ENCODE measurements at regions not wholly inside any gene's neighbourhood (a gene's known extent, or its start where the extent isn't known, plus 50 kb on each side); places are given as distances from the start of the nearest gene placed in this dataset.

DNA sequence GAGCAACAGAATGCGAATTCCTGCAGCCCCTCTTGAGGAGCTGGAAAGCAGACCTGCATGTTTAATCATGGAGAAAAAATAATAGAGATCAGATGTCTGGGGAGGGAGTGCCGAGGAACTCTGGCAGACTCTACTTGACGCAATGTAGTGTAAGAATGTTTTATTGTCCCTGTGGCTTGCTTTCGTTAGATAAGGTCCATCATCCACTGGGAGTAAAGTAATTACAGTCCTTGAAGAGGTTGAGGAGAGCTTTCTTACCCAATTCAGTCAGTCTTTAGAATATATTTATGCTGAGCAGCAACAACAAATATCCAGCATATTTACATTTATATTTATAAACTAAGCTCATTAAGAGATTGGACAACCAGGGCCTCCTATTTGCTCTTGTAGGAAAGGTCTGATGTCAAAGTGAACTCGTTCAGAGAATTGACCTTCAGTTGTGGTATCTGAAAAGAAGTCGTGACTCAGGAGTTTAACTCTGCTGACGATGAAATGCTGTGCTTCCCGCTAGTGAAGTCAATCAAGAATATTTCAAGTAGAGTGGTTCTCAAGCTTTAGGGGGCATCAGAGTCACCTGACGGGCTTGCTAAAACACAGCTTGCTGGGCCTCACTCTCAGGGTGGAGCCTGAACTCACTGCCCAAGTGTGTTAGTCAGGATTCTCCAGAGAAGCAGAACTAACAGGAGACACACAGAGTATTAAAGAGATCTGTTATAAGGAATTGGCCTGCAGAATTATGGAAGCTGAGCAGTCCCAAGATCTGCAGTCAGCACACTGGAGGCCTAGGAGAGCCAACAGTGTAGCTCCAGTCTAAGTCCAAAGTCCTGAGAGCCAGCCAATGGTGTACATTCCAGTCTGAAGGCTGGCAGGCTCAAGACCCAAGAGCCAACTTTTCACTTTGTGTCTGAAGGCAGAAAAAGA is 139.3 kb upstream of the LMNTD1 start:
- ChIA-PET POLR2A (ENCODE audit: partially characterized antibody) (no interaction called here), CTCF (ENCODE audit: partially characterized antibody) (no interaction called here)
- Histone ChIP-seq H3K27me3 (ENCODE audit: insufficient read depth, low read length) (no peaks in the 10 kb centered on the region), H3K4me1 (ENCODE audit: insufficient read depth, low read length) (no peaks in the 10 kb centered on the region), H3K4me3 (ENCODE audit: low read length in 2 of 2) (no peak overlapping the region), H3K27ac (ENCODE audit: low read depth, low read length) (no peak overlapping the region), H3K9me3 (ENCODE audit: control insufficient read depth in 1 of 2, low read length in 2 of 2) (no peaks in the 10 kb centered on the region), H3K36me3 (ENCODE audit: insufficient read depth, low read length) (no peaks in the 10 kb centered on the region)
- no peak overlapping the region for H3K27ac Mint-ChIP-seq
- no peaks in the 10 kb centered on the region for H3K4me1 Mint-ChIP-seq
- peaks cover 0 to 7% (median under 1%) of the 10 kb centered on the region in 8 donors for H3K9me3 Mint-ChIP-seq
- no peaks in the 10 kb centered on the region for H3K36me3 Mint-ChIP-seq
- no peak for DNase-seq
- intact Hi-C loops (cut with micrococcal nuclease), result no loop called here
- H3K27me3 Mint-ChIP-seq, result peaks cover 0 to 2% of the 10 kb centered on the region in 2 donors
- no peak overlapping the region for H3K4me3 Mint-ChIP-seq

DNA sequence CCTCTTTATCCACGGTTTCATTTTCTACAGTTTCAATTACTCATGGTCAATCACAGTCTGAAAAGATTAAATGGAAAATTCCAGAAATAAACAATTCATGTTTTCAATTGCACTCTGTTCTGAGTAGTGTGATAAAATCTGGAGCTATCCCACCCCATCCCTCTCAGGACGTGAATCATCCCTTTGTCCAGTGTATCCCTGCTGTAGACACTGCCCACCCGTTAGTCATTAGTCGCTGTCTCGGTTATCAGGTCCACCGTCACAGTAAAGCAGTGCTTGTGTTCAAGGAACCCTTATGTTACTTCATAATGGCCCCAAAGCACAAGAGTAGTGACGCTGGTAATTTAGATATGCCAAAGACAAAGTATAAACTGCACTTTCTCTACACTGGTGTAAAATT is 141.0 kb upstream of the LMNTD1 start:
- Histone ChIP-seq H3K27me3 (ENCODE audit: insufficient read depth, low read length) (no peaks in the 10 kb centered on the region), H3K27ac (ENCODE audit: low read depth, low read length) (no peak overlapping the region), H3K4me1 (ENCODE audit: insufficient read depth, low read length) (no peaks in the 10 kb centered on the region), H3K9me3 (ENCODE audit: control insufficient read depth in 1 of 2, low read length in 2 of 2) (no peaks in the 10 kb centered on the region), H3K4me3 (ENCODE audit: low read length in 2 of 2) (no peak overlapping the region), H3K36me3 (ENCODE audit: insufficient read depth, low read length) (no peaks in the 10 kb centered on the region)
- CTCF ChIA-PET (ENCODE audit: partially characterized antibody), result no interaction called here
- intact Hi-C loops (cut with micrococcal nuclease), result no loop called here
- Mint-ChIP-seq H3K27ac (no peak overlapping the region), H3K4me1 (no peaks in the 10 kb centered on the region), H3K27me3 (peaks cover 0 to 2% of the 10 kb centered on the region in 2 donors), H3K9me3 (peaks cover 0 to 8% (median 0%) of the 10 kb centered on the region in 8 donors), H3K36me3 (no peaks in the 10 kb centered on the region), H3K4me3 (no peak overlapping the region)
- POLR2A ChIA-PET (ENCODE audit: partially characterized antibody), result no interaction called here
- DNase-seq, result no peak

- no peaks in the 10 kb centered on the region for H3K4me1 Mint-ChIP-seq
- H3K4me3 Mint-ChIP-seq, result no peak overlapping the region
- no peak for DNase-seq
- no peaks in the 10 kb centered on the region for H3K27me3 ChIP-seq (ENCODE audit: insufficient read depth, low read length)
- H3K9me3 Mint-ChIP-seq, result peaks cover 0 to 8% (median 0%) of the 10 kb centered on the region in 8 donors
- H3K36me3 ChIP-seq (ENCODE audit: insufficient read depth, low read length), result no peaks in the 10 kb centered on the region
- intact Hi-C loops (cut with micrococcal nuclease), result no loop called here
- no peak overlapping the region for H3K27ac ChIP-seq (ENCODE audit: low read depth, low read length)
- H3K4me1 ChIP-seq (ENCODE audit: insufficient read depth, low read length), result no peaks in the 10 kb centered on the region
- H3K4me3 ChIP-seq (ENCODE audit: low read length in 2 of 2), result no peak overlapping the region
- no peaks in the 10 kb centered on the region for H3K36me3 Mint-ChIP-seq
- no peaks in the 10 kb centered on the region for H3K9me3 ChIP-seq (ENCODE audit: control insufficient read depth in 1 of 2, low read length in 2 of 2)
- H3K27ac Mint-ChIP-seq, result no peak overlapping the region
- H3K27me3 Mint-ChIP-seq, result peaks cover 0 to 2% of the 10 kb centered on the region in 2 donors
- CTCF ChIA-PET (ENCODE audit: partially characterized antibody), result no interaction called here
- POLR2A ChIA-PET (ENCODE audit: partially characterized antibody), result no interaction called here
Measured at GRCh38 chr12:25695574-25695973, 142.5 kb upstream of the LMNTD1 start.

DNA sequence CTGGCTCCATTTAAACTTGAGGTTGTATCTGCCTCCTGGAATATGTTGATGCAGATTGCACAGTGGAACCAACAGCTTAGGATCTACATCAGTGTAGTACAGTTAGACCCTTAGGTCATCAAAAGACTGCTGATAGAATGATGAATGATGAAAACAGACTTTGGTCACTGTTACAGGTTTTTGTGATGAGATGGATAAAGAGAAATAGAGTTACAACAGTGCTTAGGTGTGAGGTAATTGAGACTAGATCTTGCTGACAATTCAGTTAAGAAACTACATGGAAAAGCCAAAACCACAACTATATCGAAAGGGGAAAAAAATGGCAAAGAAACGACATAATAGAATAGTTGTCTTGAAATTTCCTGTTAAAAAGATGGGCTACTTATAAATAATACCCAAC is 145.7 kb upstream of the LMNTD1 start:
- POLR2A ChIA-PET (ENCODE audit: partially characterized antibody), result no interaction called here
- intact Hi-C loops (cut with micrococcal nuclease), result no loop called here
- H3K27me3 ChIP-seq (ENCODE audit: insufficient read depth, low read length), result no peaks in the 10 kb centered on the region

GRCh38 chr12:25699454-25699853 is 146.4 kb upstream of the LMNTD1 start:
- CTCF ChIA-PET (ENCODE audit: partially characterized antibody), result no interaction called here
- Histone ChIP-seq H3K36me3 (ENCODE audit: insufficient read depth, low read length) (no peaks in the 10 kb centered on the region), H3K4me1 (ENCODE audit: insufficient read depth, low read length) (no peaks in the 10 kb centered on the region), H3K27me3 (ENCODE audit: insufficient read depth, low read length) (no peaks in the 10 kb centered on the region), H3K27ac (ENCODE audit: low read depth, low read length) (no peak overlapping the region), H3K4me3 (ENCODE audit: low read length in 2 of 2) (no peak overlapping the region), H3K9me3 (ENCODE audit: control insufficient read depth in 1 of 2, low read length in 2 of 2) (no peaks in the 10 kb centered on the region)
- POLR2A ChIA-PET (ENCODE audit: partially characterized antibody), result no interaction called here
- H3K9me3 Mint-ChIP-seq, result peaks cover 0 to 8% (median 0%) of the 10 kb centered on the region in 8 donors
- H3K36me3 Mint-ChIP-seq, result no peaks in the 10 kb centered on the region
- no peak for DNase-seq
- H3K4me1 Mint-ChIP-seq, result no peaks in the 10 kb centered on the region
- H3K27me3 Mint-ChIP-seq, result peaks cover 0 to under 1% of the 10 kb centered on the region in 2 donors
- H3K27ac Mint-ChIP-seq, result no peak overlapping the region
- intact Hi-C loops (cut with micrococcal nuclease), result no loop called here
- no peak overlapping the region for H3K4me3 Mint-ChIP-seq

More for the DNA sequence above, 145.7 kb upstream of the LMNTD1 start:
- Mint-ChIP-seq H3K9me3 (peaks cover 0 to 8% (median 0%) of the 10 kb centered on the region in 8 donors), H3K36me3 (no peaks in the 10 kb centered on the region), H3K27ac (no peak overlapping the region), H3K4me3 (no peak overlapping the region), H3K4me1 (no peaks in the 10 kb centered on the region), H3K27me3 (peaks cover 0 to 2% of the 10 kb centered on the region in 2 donors)
- Histone ChIP-seq H3K36me3 (ENCODE audit: insufficient read depth, low read length) (no peaks in the 10 kb centered on the region), H3K9me3 (ENCODE audit: control insufficient read depth in 1 of 2, low read length in 2 of 2) (no peaks in the 10 kb centered on the region), H3K27ac (ENCODE audit: low read depth, low read length) (no peak overlapping the region), H3K4me1 (ENCODE audit: insufficient read depth, low read length) (no peaks in the 10 kb centered on the region), H3K4me3 (ENCODE audit: low read length in 2 of 2) (no peak overlapping the region)
- DNase-seq, result no peak
- CTCF ChIA-PET (ENCODE audit: partially characterized antibody), result no interaction called here

GRCh38 chr12:25701290-25701689 is 148.2 kb upstream of the LMNTD1 start:
- CTCF ChIA-PET (ENCODE audit: partially characterized antibody), result no interaction called here

DNA sequence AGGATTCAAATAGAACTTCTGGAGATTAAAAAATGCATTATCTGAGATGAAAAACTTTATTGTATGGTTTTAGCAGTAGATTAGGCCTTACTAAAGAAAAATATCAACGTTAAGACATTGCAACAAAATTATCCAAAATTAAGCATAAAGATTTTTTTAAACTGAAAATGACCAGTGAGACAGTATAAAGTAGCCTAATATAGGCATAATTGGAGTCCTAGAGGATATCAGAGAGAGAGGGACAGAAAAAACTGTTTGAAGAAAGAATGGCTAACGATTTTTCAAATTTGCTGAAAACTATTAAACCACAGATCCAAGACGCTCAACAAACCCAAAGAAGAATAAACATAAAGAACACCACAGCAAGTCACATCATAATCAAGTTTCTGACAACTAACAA is 149.5 kb upstream of the LMNTD1 start:
- no peak overlapping the region for H3K4me3 Mint-ChIP-seq
- peaks cover 0 to 8% (median 0%) of the 10 kb centered on the region in 4 donors for H3K4me1 Mint-ChIP-seq
- no peak overlapping the region for H3K4me3 ChIP-seq (ENCODE audit: low read length in 2 of 2)
- no peaks in the 10 kb centered on the region for H3K36me3 ChIP-seq (ENCODE audit: insufficient read depth, low read length)
- ChIA-PET CTCF (ENCODE audit: partially characterized antibody) (no interaction called here), POLR2A (ENCODE audit: partially characterized antibody) (no interaction called here)
- H3K27me3 ChIP-seq (ENCODE audit: insufficient read depth, low read length), result no peaks in the 10 kb centered on the region
- no peak for DNase-seq
- H3K27ac ChIP-seq (ENCODE audit: low read depth, low read length), result no peak overlapping the region
- no peaks in the 10 kb centered on the region for H3K4me1 ChIP-seq (ENCODE audit: insufficient read depth, low read length)
- no peaks in the 10 kb centered on the region for H3K9me3 ChIP-seq (ENCODE audit: control insufficient read depth in 1 of 2, low read length in 2 of 2)
- no peaks in the 10 kb centered on the region for H3K27me3 Mint-ChIP-seq
- no peak overlapping the region for H3K27ac Mint-ChIP-seq
- intact Hi-C loops (cut with micrococcal nuclease), result no loop called here
- peaks cover 0 to 8% (median 2%) of the 10 kb centered on the region in 8 donors for H3K9me3 Mint-ChIP-seq
- H3K36me3 Mint-ChIP-seq, result no peaks in the 10 kb centered on the region

More at GRCh38 chr12:25701290-25701689, 148.2 kb upstream of the LMNTD1 start:
- Mint-ChIP-seq H3K9me3 (peaks cover 0 to 11% (median 1%) of the 10 kb centered on the region in 8 donors), H3K36me3 (no peaks in the 10 kb centered on the region), H3K4me1 (peaks cover 0 to 8% (median 0%) of the 10 kb centered on the region in 4 donors), H3K27me3 (no peaks in the 10 kb centered on the region), H3K4me3 (no peak overlapping the region), H3K27ac (no peak overlapping the region)
- POLR2A ChIA-PET (ENCODE audit: partially characterized antibody), result no interaction called here
- Histone ChIP-seq H3K27ac (ENCODE audit: low read depth, low read length) (no peak overlapping the region), H3K9me3 (ENCODE audit: control insufficient read depth in 1 of 2, low read length in 2 of 2) (no peaks in the 10 kb centered on the region), H3K4me1 (ENCODE audit: insufficient read depth, low read length) (no peaks in the 10 kb centered on the region), H3K36me3 (ENCODE audit: insufficient read depth, low read length) (no peaks in the 10 kb centered on the region), H3K27me3 (ENCODE audit: insufficient read depth, low read length) (no peaks in the 10 kb centered on the region), H3K4me3 (ENCODE audit: low read length in 2 of 2) (no peak overlapping the region)
- no peak for DNase-seq
- intact Hi-C loops (cut with micrococcal nuclease), result no loop called here
